ENCODE measurements at regions not wholly inside any gene's neighbourhood (a gene's known extent, or its start where the extent isn't known, plus 50 kb on each side); places are given as distances from the start of the nearest gene placed in this dataset.

DNA sequence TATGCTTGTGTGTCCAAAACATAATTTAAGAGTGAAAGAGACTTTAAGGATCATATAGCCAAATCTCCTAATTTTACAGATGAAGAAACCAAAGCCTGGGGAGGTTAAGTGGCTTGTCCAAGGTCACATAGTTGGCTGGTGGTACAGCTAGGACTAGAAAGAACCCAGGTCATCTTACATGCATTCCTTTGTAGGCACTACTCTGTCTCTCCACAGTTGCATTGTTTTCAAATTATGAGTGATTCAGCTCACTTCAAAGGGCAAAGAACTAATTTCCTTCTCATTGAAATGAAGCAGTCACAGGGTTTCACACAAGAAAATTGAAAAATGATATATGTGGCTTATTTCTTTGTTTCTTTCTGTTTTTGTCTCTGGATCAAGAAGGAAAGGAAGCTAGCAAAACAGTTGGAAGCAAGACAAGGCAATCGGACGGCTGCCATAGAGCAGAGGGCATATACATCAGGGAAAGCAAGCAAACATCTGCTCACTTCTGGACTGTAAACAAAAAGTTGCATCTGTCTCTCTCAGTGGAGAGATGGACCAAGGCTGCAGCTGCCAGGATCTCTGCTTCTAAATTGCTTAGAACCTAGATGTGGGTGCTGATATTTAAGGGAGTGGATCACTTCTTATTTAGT lies 107.5 kb upstream of the AMOT start:
- TF ChIP-seq POLR2A (IDR thresholded peaks at IDR 0.05), result no peak
- TF ChIP-seq, protein P1, sequence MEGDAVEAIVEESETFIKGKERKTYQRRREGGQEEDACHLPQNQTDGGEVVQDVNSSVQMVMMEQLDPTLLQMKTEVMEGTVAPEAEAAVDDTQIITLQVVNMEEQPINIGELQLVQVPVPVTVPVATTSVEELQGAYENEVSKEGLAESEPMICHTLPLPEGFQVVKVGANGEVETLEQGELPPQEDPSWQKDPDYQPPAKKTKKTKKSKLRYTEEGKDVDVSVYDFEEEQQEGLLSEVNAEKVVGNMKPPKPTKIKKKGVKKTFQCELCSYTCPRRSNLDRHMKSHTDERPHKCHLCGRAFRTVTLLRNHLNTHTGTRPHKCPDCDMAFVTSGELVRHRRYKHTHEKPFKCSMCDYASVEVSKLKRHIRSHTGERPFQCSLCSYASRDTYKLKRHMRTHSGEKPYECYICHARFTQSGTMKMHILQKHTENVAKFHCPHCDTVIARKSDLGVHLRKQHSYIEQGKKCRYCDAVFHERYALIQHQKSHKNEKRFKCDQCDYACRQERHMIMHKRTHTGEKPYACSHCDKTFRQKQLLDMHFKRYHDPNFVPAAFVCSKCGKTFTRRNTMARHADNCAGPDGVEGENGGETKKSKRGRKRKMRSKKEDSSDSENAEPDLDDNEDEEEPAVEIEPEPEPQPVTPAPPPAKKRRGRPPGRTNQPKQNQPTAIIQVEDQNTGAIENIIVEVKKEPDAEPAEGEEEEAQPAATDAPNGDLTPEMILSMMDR (IDR thresholded peaks at IDR 0.05), result no peak

Measured in esophagus squamous epithelium (tissue), 4 donors.